ENCODE measurements at regions not wholly inside any gene's neighbourhood (a gene's known extent, or its start where the extent isn't known, plus 50 kb on each side); places are given as distances from the start of the nearest gene placed in this dataset.
"Not testable (repeated sequence)": the region's sequence is repeated elsewhere in the genome, so short reads cannot be mapped to it uniquely, and the experiment has no call there.

DNA sequence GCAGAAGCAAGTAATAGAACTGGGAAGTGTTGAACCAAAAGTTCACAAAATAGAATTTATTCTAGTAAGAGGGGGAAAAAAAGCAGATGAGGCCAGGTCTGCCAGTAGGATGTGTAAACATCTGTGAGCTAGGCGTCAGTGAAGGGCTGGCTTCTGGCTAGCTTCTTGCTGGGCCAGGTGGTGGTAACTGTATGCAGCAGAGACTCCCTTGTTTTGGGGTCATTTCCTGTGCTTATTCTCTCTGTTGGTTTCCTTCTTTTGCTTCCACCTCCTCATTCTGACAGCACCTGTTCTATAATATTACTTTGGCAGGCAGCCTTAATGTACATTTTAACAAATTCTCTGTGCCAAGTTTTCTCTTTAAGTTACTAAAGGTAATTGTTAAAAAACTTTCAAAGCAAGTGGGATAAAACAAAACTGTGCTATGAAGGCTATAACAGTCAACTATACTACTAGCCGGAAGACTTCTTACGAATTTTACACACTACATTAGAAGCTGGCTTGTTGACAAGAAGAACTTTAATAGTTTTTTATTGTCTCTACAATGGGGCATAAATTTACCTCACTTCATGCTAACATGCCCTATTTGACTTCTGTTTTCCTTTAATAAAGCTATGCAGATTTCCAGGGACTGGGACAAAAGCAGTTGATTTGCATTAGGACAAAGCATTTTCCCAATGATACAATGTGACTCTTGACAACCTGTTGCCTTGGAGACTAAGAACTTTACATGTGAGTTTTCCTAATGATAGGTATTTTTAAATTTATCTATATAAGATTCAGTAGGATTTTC, 318.8 kb upstream of the NAALADL2 start:
- no peak for DNase-seq (ENCODE audit: low spot score)

DNA sequence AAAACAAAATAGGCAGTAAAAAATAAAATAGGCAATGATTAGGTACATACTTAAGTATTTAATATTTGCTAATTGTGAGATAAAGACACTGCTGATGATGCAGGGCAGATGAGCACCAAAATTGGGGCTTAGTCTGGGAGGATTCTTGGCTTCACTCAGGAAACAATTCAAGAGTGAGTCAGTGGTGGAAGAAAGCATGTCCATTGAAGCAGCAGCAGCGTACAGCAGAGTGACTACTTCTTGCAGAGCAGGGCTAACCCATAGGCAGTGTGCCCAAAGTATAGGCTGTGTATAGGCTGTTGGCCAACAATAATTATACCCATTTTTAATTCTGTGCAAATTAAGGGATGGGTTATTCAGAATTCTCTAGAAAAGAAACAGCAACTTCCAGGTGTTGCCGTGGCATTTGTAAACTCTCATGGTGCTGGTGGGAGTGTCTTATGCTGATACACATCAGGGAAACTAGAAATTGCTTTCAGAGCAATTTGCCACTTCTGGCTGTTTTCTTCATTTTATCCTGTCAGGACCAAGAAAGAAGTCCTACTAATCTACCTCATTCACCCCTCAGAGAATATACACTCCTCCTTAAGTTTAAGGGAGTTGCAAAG, 317.3 kb upstream of the NAALADL2 start:
- no peak for DNase-seq (ENCODE audit: low spot score)

DNA sequence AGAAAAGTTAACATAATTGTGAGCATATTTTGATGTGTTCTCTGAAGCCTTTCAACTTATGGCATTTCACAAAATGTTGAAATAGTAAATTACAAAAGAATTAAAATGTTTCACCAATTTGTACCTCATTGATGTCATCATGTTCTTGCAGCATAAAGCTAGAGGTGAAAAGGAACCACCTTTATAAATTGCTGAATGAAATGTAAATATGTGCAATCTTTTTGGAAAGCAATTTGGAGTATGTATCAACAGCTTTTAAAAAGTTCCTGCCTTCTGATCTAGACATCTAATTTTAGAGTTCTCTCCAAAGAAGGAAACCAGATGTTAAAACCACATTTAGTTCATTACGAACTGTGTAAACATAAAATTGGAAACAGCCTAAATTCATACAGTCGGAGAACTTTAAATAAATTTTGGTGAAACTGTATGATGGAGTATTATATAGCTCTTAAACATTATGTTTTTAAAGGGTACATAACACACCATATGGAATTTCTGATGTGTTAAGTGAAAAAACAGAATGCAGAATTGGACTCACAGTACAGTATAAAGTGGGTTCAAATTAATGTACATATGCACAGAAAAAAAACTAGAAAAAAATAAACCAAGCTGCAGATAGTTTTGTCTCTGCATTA, 311.2 kb upstream of the NAALADL2 start:
- DNase-seq (ENCODE audit: low spot score), result no peak

DNA sequence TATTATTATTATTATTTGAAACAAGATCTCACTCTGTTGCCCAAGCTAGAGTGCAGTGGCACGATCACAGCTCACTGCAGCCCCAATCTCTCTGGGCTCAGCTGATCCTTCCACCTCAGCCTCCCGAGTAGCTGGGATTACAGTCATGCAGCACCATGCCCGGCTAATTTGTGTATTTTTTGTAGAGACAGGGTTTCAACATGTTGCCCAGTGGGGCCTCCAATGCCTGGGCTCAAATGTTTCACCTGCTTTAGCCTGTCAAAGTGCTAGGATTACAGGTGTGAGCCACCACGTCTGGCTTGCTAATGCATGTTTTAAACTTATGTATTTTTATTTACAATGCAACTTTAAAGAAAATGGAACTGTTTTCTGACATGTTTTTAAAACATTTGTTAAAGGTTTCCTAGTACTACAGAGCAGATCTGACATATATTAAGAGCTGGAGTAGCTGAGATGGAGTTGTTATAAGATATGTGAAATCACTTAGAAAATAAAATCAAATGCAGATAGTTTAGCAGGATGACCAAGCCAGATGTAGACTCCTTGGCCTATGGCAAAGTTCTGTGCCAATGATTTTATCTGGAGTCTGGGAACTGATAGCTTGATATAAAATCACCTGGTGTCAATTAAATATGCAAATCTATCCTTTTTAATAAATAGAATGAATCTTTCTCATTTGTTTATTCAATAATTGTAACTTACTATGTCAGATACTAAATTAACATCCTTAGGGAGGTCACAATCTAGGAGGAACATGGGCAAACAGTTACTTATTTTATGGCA, 310.1 kb upstream of the NAALADL2 start:
- no peak for DNase-seq (ENCODE audit: low spot score)

DNA sequence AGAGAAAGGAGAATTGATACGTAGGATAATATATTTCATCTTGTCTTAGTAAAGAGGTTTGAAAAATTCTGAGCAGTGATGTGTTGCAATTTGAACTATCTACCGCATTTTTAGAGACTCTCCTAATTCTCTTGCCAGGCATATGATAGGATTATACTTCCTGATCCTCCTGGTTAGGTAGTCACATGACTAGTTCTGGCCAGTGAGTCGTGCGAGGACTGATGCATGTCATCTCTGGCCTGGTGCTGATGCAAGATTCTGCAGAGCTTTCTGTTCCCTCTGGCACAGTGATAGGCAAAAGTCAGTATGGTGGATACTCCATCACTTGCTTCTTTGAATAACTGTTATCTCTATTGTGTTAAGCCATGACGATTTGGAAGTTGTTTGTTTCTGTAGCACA, 277.6 kb upstream of the NAALADL2 start:
- DNase-seq (ENCODE audit: low spot score), result peak; percentile 8

DNA sequence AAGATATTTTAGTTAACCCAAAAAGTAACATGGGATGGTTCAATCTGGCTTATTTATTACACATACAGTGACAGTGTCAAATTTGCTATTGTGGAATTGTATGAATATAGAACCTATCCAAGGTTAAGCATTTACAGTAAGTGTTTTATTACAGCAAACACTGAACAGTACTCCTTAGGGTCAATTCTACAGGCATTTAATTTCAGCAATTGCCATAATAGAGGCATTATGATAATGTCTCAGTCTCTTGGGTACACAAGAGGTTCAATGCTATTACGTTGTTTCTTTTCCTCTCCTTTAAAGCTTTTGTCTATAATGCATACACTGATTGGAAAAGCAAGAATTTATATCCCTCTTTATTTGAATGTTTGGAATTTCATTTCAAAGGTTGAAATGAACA, 275.7 kb upstream of the NAALADL2 start:
- no peak for DNase-seq (ENCODE audit: low spot score)

DNA sequence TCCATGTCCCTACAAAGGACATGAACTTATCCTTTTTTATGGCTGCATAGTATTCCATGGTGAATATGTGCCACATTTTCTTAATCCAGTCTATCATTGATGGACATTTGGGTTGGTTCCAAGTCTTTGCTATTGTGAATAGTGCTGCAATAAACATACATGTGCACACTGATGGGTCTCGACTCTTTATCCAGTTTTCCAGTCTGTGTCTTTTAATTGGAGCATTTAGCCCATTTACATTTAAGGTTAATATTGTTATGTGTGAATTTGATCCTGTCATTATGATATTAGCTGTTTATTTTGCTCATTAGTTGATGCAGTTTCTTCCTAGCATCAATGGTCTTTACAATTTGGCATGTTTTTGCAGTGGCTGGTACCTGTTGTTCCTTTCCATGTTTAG, 272.0 kb upstream of the NAALADL2 start:
- not testable (repeated sequence) for DNase-seq (ENCODE audit: low spot score)

DNA sequence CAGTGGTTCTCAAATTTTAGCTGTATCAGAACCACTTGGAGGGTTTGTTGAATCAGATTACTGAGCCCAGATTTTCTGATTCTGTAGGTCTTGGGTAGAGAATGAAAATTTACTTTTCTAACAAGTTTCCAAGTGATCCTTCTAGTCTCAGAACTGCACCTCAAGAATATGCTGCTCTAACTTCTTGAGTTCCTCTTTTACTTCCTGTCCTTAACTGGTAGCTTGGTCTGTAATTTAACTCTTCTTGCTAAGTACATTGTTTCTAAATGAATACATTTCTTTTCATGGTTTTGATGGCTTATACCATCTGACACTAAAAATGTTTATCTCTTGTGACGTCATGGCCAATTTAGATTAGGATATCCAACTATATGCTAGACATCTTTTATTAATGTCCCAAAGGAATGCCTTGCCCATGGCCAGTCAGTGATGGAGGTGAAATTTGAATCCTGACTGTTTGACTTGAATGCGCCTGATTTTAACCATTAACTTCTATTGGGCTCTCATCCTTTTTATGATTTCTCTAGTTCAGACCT, 262.6 kb upstream of the NAALADL2 start:
- no peak for DNase-seq (ENCODE audit: low spot score)

DNA sequence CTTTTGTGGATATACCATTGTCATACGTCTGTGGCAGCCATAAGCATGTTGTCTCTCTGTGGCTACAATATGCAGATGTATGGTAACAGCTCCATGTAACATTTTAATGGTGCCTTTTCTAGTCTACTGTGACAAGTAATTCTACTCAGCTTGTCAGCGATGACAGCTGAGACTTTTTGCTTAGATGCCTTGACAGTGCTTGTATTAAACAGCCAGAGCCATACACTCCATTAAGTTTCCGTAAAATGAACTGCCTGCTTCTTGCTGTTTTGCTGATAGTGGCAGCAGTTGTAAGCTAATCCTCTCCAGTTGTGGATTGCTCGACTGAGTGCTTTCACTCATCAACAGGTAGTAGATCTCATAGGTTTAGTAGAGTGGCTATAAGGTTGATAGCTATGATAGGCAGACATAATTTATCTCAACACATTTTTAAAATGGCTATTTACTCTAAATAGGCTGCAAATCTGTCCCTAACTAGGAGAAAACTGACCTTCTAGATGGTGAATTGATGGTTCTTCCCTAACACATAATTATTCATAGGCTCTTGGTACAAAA, 260.2 kb upstream of the NAALADL2 start:
- DNase-seq (ENCODE audit: low spot score), result no peak

DNA sequence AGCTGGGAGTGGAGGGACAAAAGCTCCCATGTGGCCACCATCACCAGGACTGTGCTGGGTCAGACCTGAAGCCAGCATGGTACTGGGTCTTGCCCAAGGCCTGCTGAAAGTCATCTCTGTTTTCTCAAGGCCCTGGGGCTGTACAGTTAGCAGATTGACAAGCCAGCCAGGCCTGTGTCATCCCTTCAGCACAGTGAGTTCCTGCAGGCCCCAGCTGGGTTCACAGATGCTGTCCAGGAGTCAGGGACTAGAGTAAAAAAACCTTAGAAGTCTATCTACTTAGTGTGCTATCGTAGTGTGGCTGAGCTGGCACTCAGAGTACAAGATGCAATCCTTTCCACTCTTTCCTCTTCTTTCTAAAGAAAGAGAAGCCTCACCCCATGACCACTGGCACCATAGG, 246.0 kb upstream of the NAALADL2 start:
- no peak for DNase-seq (ENCODE audit: low spot score)

DNA sequence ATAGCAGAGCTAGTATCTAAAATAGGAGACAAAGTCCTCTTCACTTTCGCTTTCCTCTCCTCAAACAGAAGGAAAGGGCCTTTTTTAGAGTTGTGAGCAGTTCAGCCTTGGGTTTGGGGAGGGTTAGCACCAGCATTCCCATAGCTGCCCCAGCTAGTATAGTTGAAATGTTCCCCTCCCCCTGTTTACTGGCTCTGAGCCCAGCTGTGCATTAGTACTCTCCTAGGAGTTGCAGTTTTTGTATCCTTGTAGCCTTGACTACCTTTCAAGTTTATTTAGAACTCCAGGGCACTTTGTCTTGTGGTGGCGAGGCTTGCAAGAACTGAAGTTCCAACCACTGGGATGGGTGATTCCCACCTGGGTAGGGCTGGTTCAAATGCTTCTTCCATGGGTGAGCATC, 245.1 kb upstream of the NAALADL2 start:
- DNase-seq (ENCODE audit: low spot score), result peak; percentile 18

DNA sequence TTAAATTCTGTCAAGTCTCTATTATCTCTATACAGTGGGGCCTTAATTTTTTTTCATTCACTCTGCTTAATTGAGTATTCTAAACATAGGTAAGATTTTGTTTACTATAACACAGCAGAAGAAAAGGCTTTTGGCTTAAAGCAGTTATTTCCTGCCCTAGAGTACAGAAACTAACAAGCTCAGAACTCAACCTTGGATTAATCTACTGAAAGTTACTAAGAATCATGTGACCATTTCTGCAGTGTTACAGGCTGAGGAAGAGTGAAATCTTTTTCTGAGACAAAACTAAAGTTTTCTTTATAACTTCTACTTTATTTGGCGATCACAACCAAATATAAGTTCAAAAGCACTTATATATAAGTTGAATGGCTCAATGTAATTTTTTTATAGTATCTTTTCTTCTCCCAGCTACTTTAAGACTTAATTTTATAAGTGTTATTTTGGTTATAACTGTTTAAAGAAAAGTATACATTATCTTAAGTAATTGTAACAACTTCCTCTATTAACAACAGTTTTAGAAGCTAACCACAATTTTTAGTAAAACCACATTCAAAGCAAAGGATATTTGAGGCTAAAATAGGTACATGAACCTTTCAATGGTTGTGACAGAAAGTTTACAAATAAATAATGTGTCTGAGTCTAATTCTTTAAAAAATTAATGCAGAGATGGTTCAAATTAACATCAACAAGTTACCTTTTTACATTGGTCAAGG, 240.6 kb upstream of the NAALADL2 start:
- no peak for DNase-seq (ENCODE audit: low spot score)

DNA sequence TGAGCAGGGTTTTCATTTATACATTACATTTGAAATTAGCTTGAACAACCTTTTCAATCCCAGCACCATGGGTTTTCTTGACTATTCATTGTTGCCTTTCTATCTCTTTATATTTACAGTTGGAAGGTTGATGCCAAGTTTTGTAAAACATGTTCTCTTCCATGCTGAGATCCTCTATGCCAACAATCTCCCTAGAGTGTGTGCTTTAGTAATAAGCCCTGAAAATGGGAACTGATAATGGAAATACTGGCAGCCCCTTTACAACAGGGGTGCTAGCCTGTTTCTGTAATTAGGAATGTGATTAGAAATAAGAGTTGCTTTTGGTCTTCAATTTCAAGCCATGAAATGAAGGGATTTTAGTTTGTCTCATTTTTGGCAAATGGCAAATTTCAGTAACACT, 239.9 kb upstream of the NAALADL2 start:
- no peak for DNase-seq (ENCODE audit: low spot score)

DNA sequence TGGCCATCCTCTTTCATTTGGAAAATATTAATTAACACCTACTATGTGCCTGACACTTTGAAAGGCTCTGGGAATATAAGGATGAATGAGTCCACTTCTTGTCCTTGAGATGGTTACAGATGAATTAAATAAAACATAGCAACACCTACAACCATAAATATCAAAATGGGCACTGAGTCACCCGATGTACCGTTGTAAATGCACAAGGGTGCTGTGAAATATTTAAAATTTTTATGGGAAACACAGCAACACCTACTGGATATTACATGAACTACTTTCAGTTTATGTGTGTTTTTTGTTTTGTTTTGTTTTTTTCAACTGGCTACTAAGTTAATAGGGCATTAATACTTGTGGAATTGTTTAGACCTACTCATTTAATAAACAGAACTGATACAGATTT, 239.0 kb upstream of the NAALADL2 start:
- DNase-seq (ENCODE audit: low spot score), result peak; percentile 12

DNA sequence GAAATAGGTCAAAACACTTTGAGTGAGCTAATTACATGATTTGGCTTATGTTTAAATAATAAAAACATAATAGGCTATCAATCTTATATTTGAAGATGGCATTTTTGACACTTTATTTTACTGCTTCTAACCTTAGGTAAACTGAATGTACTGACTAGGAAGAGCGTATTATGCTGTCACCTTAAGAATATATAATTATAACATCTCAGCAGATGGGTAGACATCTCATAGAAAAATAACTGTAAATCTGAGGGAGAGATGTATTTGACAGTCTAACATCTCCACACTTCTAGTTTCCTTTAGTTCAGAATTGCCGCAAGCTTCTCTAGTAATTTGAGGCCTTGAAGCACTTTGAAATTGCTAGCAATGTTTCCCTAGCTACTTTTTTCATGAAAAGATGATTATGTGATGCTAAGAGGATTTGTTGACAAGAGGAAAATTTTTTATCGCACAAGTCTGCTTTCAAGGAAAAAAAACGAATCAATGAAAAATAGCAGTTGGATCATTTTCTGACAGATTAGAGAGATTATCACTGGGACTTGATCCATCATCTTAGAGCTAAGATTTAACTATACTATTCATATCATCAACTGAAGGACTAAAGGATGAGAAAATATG, 238.2 kb upstream of the NAALADL2 start:
- no peak for DNase-seq (ENCODE audit: low spot score)

DNA sequence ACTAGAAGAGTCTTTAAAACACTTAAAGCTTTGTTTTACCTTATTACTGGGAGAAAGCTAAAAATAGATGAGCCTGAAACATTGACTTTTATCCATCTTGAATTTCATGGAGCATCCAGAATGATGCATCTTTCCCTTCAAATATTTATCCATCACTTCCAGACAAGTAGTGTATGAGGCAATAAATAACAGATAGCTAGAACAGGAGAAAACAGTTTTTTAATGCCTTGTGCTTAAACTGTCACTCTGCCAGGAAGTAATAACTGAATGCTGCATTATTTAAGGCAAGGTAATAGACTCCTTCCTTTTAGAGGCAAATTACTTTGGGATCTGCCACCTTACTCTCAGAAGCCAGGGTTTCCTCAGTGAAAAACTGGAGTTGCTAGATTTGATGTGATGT, 225.8 kb upstream of the NAALADL2 start:
- no peak for DNase-seq (ENCODE audit: low spot score)

DNA sequence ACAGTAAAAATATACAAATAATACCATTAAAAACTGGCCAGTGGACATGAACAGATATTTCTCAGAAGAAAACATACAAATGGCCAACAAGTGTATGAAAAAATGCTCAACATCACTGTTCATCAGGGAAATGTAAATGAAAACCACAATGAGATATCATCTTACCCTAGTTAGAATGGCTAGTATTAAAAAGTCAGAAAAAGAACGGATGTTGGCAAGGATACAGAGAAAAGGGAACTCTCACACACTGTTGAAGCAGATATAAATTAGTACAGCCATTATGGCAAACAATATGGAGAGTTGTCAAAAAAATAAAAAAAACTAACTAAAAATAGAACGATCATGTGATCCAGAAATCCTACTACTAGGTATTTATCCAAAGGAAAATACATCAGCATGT, 222.7 kb upstream of the NAALADL2 start:
- no peak for DNase-seq (ENCODE audit: low spot score)

DNA sequence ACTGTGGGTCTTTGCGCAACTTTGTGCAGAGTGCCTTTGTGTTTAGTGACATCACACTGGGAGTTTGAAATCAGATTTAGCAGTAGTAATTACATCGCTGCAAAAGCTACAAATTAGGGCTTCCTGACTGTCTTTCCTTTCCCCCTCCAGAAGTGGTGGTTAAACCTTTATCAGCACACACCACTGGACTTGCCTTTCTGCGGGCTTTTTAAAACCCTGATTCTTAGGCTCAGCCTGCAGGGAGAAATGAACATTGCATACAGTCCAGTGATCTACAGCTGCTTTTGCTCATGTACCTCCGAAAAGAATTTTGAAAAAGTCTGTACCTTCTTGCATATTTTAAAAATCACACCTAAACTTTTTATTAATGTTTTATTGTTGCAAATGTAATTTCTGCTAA, 219.7 kb upstream of the NAALADL2 start:
- DNase-seq (ENCODE audit: low spot score), result no peak

DNA sequence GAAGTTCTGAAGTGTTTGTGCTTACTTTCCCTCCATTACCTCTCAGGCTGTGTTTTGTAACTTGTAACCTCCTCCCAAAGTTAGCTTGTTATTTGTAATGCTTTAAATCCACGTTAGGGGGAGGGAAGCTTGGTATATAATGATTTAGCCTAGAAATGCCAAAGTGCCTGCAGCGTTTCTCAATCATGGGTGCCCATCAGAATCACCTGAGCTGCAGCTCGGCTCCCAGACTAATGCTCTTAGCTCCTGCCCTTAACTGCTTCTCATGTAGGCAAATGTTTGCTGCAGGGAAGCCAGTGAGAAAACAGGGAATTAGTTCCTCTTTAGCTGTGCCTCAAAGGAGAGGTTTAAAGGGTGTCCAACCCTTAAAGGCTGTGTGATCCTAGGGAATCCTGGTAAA, 219.2 kb upstream of the NAALADL2 start:
- DNase-seq (ENCODE audit: low spot score), result no peak

DNA sequence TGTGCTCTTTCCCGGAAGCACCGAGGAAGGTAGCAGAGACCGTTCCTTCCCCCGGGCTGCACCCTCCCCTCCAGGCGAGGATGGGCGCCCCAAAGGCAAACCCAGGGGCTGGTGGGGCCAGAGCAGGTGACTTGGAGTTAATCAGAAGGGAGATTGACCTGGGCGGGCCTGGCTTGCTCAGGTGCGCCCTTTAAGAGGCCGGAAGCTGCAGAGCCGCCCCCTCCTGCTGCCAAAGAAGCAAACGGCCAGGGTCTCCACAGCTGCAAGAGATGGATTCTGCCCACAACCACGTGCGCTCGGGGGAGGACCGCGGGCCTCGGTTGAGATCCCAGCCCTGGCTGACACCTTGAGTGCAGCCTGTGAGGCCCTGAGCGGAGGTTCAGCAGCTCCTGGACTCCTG, 218.2 kb upstream of the NAALADL2 start:
- no peak for DNase-seq (ENCODE audit: low spot score)

DNA sequence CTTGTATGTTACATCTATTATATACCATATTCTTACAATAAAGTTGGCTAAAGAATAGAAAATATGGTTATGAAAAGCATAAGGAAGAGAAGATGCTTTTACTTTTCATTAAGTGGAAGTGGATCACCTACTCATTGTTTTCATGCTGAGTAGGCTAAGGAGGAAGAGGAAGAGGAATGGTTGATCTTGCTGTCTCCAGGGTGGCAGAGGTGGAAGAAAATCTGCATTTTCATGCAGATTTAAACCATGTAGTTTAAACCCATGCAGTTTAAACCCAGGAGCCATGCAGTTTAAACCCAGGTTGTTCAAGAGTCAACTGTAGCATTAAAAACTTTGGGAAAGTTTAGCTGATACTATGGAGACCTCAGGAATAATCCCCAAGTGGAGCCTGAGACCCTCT, 214.8 kb upstream of the NAALADL2 start:
- no peak for DNase-seq (ENCODE audit: low spot score)
